ENCODE measurements at regions not wholly inside any gene's neighbourhood (a gene's known extent, or its start where the extent isn't known, plus 50 kb on each side); places are given as distances from the start of the nearest gene placed in this dataset.
"Not testable (repeated sequence)": the region's sequence is repeated elsewhere in the genome, so short reads cannot be mapped to it uniquely, and the experiment has no call there.

- H3K79me1 ChIP-seq (ENCODE audit: low read depth in 1 of 2, low read length in 2 of 2); POLR2A ChIA-PET (ENCODE audit: unreplicated experiment): not testable (repeated sequence)
Measured at GRCh38 chr21:8987896-8988295, 1533.5 kb upstream of the TPTE start.

More at GRCh38 chr21:8987896-8988295, 1533.5 kb upstream of the TPTE start:
- H2BK20ac ChIP-seq (ENCODE audit: low read depth, low read length); H2BK15ac ChIP-seq (ENCODE audit: low read depth, low read length); H3K56ac ChIP-seq (ENCODE audit: extremely low read depth, insufficient read depth, low read length); H3K36me3 ChIP-seq (ENCODE audit: control insufficient read depth, insufficient read depth, low read length); H3K4me1 ChIP-seq (ENCODE audit: control insufficient read depth, insufficient read depth, low read length); H2AK9ac ChIP-seq (replicated peaks; ENCODE audit: low read depth, low read length, poor library complexity); CTCF ChIA-PET; H4K91ac ChIP-seq (ENCODE audit: insufficient read depth, low read depth, low read length); in situ Hi-C loops (cut with MboI; ENCODE audit: low sequenced_read_pairs); H3K14ac ChIP-seq (replicated peaks; ENCODE audit: low read depth, low read length); H3K9me1 ChIP-seq (ENCODE audit: insufficient read depth, low read length); BruUV-seq (replicated peaks); H3K4me3 ChIP-seq (ENCODE audit: insufficient read depth, low read depth, low read length); H4K5ac ChIP-seq (ENCODE audit: low read depth, low read length); H2AK5ac ChIP-seq (ENCODE audit: low read depth, low read length); H2AFZ ChIP-seq (replicated peaks; ENCODE audit: low read length, poor library complexity); H3K27me3 ChIP-seq (ENCODE audit: control insufficient read depth, insufficient read depth, low read length); H3K23ac ChIP-seq (ENCODE audit: low read depth, low read length); dilution Hi-C loops (cut with HindIII; ENCODE audit: low sequenced_read_pairs, unreplicated experiment); H3K4me2 ChIP-seq (ENCODE audit: low read depth, low read length); H3K4ac ChIP-seq (ENCODE audit: low read depth, low read length); ATAC-seq (ENCODE audit: low read depth); H4K8ac ChIP-seq (ENCODE audit: low read depth in 2 of 2, low read length in 2 of 2); H3K18ac ChIP-seq (ENCODE audit: low read depth, low read length); H2BK5ac ChIP-seq (ENCODE audit: low read depth, low read length, poor library complexity, severe bottlenecking); H3K9ac ChIP-seq (ENCODE audit: low read depth, low read length); H2BK120ac ChIP-seq (ENCODE audit: low read depth, low read length); intact Hi-C loops (cut with micrococcal nuclease); DNase-seq; H4K20me1 ChIP-seq (ENCODE audit: insufficient read depth, low read length); H3K27ac ChIP-seq (ENCODE audit: insufficient read depth, low read length): not testable (repeated sequence)
- H3K9me3 ChIP-seq (ENCODE audit: control insufficient read depth, insufficient read depth, low read length): peaks cover 38% of the 10 kb centered on the region
- WGBS, 2 experiments (ENCODE audit: extremely low coverage in 2 of 2, insufficient read length in 1 of 2): no CpG with 5 or more reads among the region's 58 CpGs
